H1 (cell line): ENCODE measurements at regions not wholly inside any gene's neighbourhood (a gene's known extent, or its start where the extent isn't known, plus 50 kb on each side); places are given as distances from the start of the nearest gene placed in this dataset.

Experiments used
- CTCF ChIA-PET: fragments of 300-600 bp; sonication (Branson Sonifier 250); formaldehyde crosslinking; loops from one replicate; lab custom pipeline; 2021; ENCODE audit not compliant: partially characterized antibody; lab: Charles Lee
- POLR2A ChIA-PET: fragments of 300-600 bp; sonication (Branson Sonifier 250); formaldehyde crosslinking; loops from one replicate; lab custom pipeline; 2021; ENCODE audit warnings: inconsistent platforms; ENCODE audit not compliant: partially characterized antibody; lab: Charles Lee
- DNase-seq, 2 experiments: peaks; one replicate each; pipeline versions ENCODE4 v3.0.0 to v3.0.0-alpha.2; 2010 to 2022; ENCODE audit warnings: low spot score in 2 of 2, low read depth in 1 of 2, mixed read lengths in 1 of 2
- FAIRE-seq: peaks from 2 replicates; lab custom pipeline; 2011; peaks lifted over from hg19 to GRCh38; lab: Jason Lieb, UNC
- H2AFZ ChIP-seq: 2 replicates; pipeline ENCODE4 v1.8.1; 2012; ENCODE audit warnings: low read length, inconsistent platforms
- H2AK5ac ChIP-seq: 2 replicates; pipeline ENCODE4 v1.6.1; 2013; ENCODE audit warnings: low read depth, low read length
- H2BK120ac ChIP-seq: replicated peaks from 2 replicates; pipeline ENCODE3; 2013; ENCODE audit warnings: low read depth, low read length, inconsistent platforms
- H2BK12ac ChIP-seq: 2 replicates; pipeline ENCODE4 v1.6.1; 2013; ENCODE audit warnings: low read depth, low read length
- H2BK15ac ChIP-seq: 2 replicates; pipeline ENCODE4 v1.6.1; 2013; ENCODE audit warnings: low read length
- H2BK20ac ChIP-seq: 2 replicates; pipeline ENCODE4 v1.6.1; 2013; ENCODE audit warnings: low read length
- H2BK5ac ChIP-seq: 2 replicates; pipeline ENCODE4 v1.6.1; 2013; ENCODE audit warnings: low read depth, low read length
- H3K14ac ChIP-seq: 2 replicates; pipeline ENCODE4 v1.6.1; 2013; ENCODE audit warnings: inconsistent platforms; ENCODE audit not compliant: insufficient read length
- H3K18ac ChIP-seq: 2 replicates; pipeline ENCODE4 v1.6.1; 2013; ENCODE audit warnings: low read length; ENCODE audit errors: extremely low read depth
- H3K23ac ChIP-seq: 2 replicates; pipeline ENCODE4 v1.6.1; 2013; ENCODE audit warnings: inconsistent platforms; ENCODE audit not compliant: insufficient read length
- H3K23me2 ChIP-seq: 2 replicates; pipeline ENCODE4 v1.6.1; 2013; ENCODE audit warnings: low read depth, low read length
- H3K27ac ChIP-seq: 2 replicates; pipeline ENCODE4 v1.6.1; 2011; ENCODE audit warnings: low read depth, low read length, inconsistent platforms
- H3K27me3 ChIP-seq, 4 experiments: replicated peaks in 1 of 4; 1 replicate in 1 of 4; 2 replicates in 3 of 4; pipeline versions ENCODE4 v1.6.1 to v1.8.1; 2011 to 2013; ENCODE audit warnings: low read length in 3 of 4, mild to moderate bottlenecking in 3 of 4, inconsistent platforms in 2 of 4, mixed read lengths in 2 of 4, moderate library complexity in 1 of 4; ENCODE audit not compliant: control insufficient read depth in 3 of 4, insufficient read depth in 3 of 4; ENCODE audit errors: extremely low read depth in 1 of 4
- H3K36me3 ChIP-seq, 4 experiments: 2 replicates each; pipeline versions ENCODE4 v1.6.1 to v1.8.1; 2011 to 2013; ENCODE audit warnings: mild to moderate bottlenecking in 4 of 4, low read length in 3 of 4, moderate library complexity in 2 of 4, control low read depth in 1 of 4, inconsistent platforms in 1 of 4; ENCODE audit not compliant: insufficient read depth in 4 of 4, control insufficient read depth in 2 of 4
- H3K4ac ChIP-seq: replicated peaks from 2 replicates; pipeline ENCODE3; 2013; ENCODE audit warnings: low read length, low read depth, mixed read lengths, inconsistent platforms; ENCODE audit not compliant: insufficient read length
- H3K4me1 ChIP-seq, 4 experiments: replicated peaks in 1 of 4; 1 replicate in 1 of 4; 2 replicates in 3 of 4; pipeline versions ENCODE4 v1.6.1 to v1.8.1; 2011 to 2013; ENCODE audit warnings: low read length in 3 of 4, inconsistent platforms in 2 of 4, mixed read lengths in 1 of 4; ENCODE audit not compliant: insufficient read depth in 4 of 4, control insufficient read depth in 3 of 4
- H3K4me2 ChIP-seq, 2 experiments: 2 replicates each; pipeline versions ENCODE4 v1.6.1 to v1.8.1; 2011 to 2013; ENCODE audit warnings: low read depth in 2 of 2, low read length in 2 of 2, control low read depth in 1 of 2, inconsistent platforms in 1 of 2, mild to moderate bottlenecking in 1 of 2; ENCODE audit not compliant: insufficient read depth in 1 of 2
- H3K4me3 ChIP-seq, 4 experiments: fragments of 200-600, 300-600 bp in 1 of 4; sonication (generic), shearing (Covaris generic), sonication (Bioruptor Twin) in 1 of 4; 2 replicates each; pipeline versions ENCODE4 v1.5.1 to v1.8.1; 2011 to 2016; ENCODE audit warnings: low read length in 4 of 4, low read depth in 3 of 4, control low read depth in 2 of 4, inconsistent platforms in 2 of 4, mild to moderate bottlenecking in 2 of 4, mixed read lengths in 1 of 4, moderate library complexity in 1 of 4; ENCODE audit not compliant: insufficient read depth in 2 of 4; ENCODE audit errors: extremely low read depth in 1 of 4
- H3K56ac ChIP-seq: replicated peaks from 2 replicates; pipeline ENCODE3; 2013; ENCODE audit warnings: low read depth, mild to moderate bottlenecking, mixed read lengths, low read length, inconsistent platforms; ENCODE audit not compliant: insufficient read length
- H3K79me1 ChIP-seq: 2 replicates; pipeline ENCODE4 v1.6.1; 2013; ENCODE audit warnings: low read depth, low read length, control low read depth
- H3K79me2 ChIP-seq, 2 experiments: 2 replicates each; pipeline versions ENCODE4 v1.6.1 to v1.8.1; 2012 to 2013; ENCODE audit warnings: low read length in 2 of 2, mild to moderate bottlenecking in 2 of 2, inconsistent platforms in 1 of 2; ENCODE audit not compliant: insufficient read depth in 2 of 2, control insufficient read depth in 1 of 2
- H3K9ac ChIP-seq, 4 experiments: replicated peaks in 1 of 4; 1 replicate in 1 of 4; 2 replicates in 3 of 4; pipeline versions ENCODE4 v1.6.1 to v1.8.1; 2011 to 2013; ENCODE audit warnings: low read depth in 3 of 4, low read length in 3 of 4, control low read depth in 2 of 4, mild to moderate bottlenecking in 2 of 4, moderate library complexity in 2 of 4, inconsistent platforms in 1 of 4; ENCODE audit errors: extremely low read depth in 1 of 4
- H3K9me3 ChIP-seq, 2 experiments: 2 replicates each; pipeline versions ENCODE4 v1.6.1 to v1.8.1; 2012 to 2013; ENCODE audit warnings: mild to moderate bottlenecking in 2 of 2, moderate library complexity in 2 of 2, control low read depth in 1 of 2, inconsistent platforms in 1 of 2, low read depth in 1 of 2, low read length in 1 of 2, mixed read lengths in 1 of 2; ENCODE audit not compliant: insufficient read depth in 2 of 2
- H4K20me1 ChIP-seq, 2 experiments: replicated peaks in 1 of 2; 2 replicates each; pipeline versions ENCODE3 to v1.8.1; 2011 to 2013; ENCODE audit warnings: inconsistent platforms in 2 of 2, low read length in 2 of 2, mild to moderate bottlenecking in 1 of 2; ENCODE audit not compliant: insufficient read depth in 2 of 2, control insufficient read depth in 1 of 2
- H4K5ac ChIP-seq: 2 replicates; pipeline ENCODE4 v1.6.1; 2013; ENCODE audit warnings: low read length, low read depth, mixed read lengths, inconsistent platforms; ENCODE audit not compliant: insufficient read length
- H4K8ac ChIP-seq: 2 replicates; pipeline ENCODE4 v1.8.0; 2013; ENCODE audit warnings: mild to moderate bottlenecking, moderate library complexity, low read length, inconsistent platforms; ENCODE audit not compliant: insufficient read depth; ENCODE audit errors: extremely low read depth
- H4K91ac ChIP-seq: replicated peaks from 2 replicates; pipeline ENCODE3; 2013; ENCODE audit warnings: low read length, mixed read lengths, inconsistent platforms; ENCODE audit not compliant: insufficient read length
- GABPA ChIP-seq: IDR thresholded peaks from 2 replicates; pipeline ENCODE4 v1.6.1; 2011; ENCODE audit warnings: mild to moderate bottlenecking, low read length, moderate library complexity, borderline replicate concordance; ENCODE audit not compliant: insufficient read depth
- POLR2A ChIP-seq, 2 experiments: IDR thresholded peaks; 1 replicate in 1 of 2; 2 replicates in 1 of 2; pipeline ENCODE4 v1.6.1; 2011; ENCODE audit warnings: low read depth in 2 of 2, low read length in 2 of 2, mild to moderate bottlenecking in 2 of 2; ENCODE audit errors: control extremely low read depth in 1 of 2
- SIRT6 ChIP-seq: IDR thresholded peaks from one replicate; pipeline ENCODE4 v1.7.1; 2012; ENCODE audit warnings: low read length, inconsistent platforms
- TAF7 ChIP-seq: optimal IDR thresholded peaks from 2 replicates; pipeline ENCODE3; 2011; ENCODE audit warnings: low read depth, mild to moderate bottlenecking, inconsistent platforms, low read length, moderate library complexity, borderline replicate concordance
- WGBS, 2 experiments: shearing (Covaris generic) in 1 of 2; methylation state at CpG; one replicate each; pipeline versions ENCODE4 v1.1.6 to v1.1.7; 2013 to 2015; ENCODE audit warnings: low lambda C conversion rate in 2 of 2, mixed read lengths in 2 of 2, inconsistent platforms in 1 of 2, low coverage in 1 of 2, missing lambda C conversion rate in 1 of 2; ENCODE audit not compliant: insufficient replicate concordance in 2 of 2, insufficient coverage in 1 of 2, insufficient read length in 1 of 2; ENCODE audit errors: extremely low coverage in 1 of 2, missing lambda C conversion rate in 1 of 2; 5-methylcytosine and 5-hydroxymethylcytosine counted together
- TF ChIP-seq, protein P1 (sequence below): IDR thresholded peaks from 2 replicates; pipeline ENCODE4 v1.6.1; 2012; ENCODE audit warnings: inconsistent platforms

DNA sequence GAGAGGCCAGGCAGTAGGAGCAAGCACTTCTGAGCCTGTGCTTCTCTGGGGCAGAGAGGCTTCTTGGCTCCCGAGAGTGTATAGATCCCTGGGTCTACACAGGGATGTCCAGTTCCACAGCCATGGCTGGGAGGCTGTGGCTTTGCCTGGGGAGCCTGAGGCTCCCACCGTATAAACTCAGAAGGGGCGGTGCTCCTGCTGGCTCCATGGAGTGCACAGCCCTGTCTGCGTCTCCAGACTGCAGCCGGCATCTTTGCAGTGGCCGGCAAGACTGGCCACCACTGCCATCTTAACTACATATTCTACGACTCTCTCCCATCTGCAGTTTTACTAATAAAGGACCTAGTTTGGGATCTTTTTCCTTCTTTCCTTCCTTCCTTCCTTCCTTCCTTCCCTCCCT lies 1253.8 kb downstream of the C4orf33 start:
- Histone ChIP-seq H3K79me2 (no peaks in the 10 kb centered on the region), H4K5ac (no peak overlapping the region), H2AK5ac (no peak overlapping the region), H3K9me3 (no peaks in the 10 kb centered on the region), H3K18ac (no peak overlapping the region), H3K23ac (no peak overlapping the region), H4K8ac (no peak overlapping the region), H2BK20ac (no peak overlapping the region), H3K4me3 (no peak overlapping the region), H3K23me2 (no peaks in the 10 kb centered on the region), H3K56ac (no peak overlapping the region), H3K27me3 (no peaks in the 10 kb centered on the region), H3K27ac (no peak overlapping the region), H2BK5ac (no peak overlapping the region), H3K79me1 (no peaks in the 10 kb centered on the region), H3K9ac (no peak overlapping the region), H3K36me3 (no peaks in the 10 kb centered on the region), H3K4ac (no peak overlapping the region), H3K14ac (no peak overlapping the region), H2BK15ac (no peak overlapping the region), H3K4me1 (no peaks in the 10 kb centered on the region), H2BK12ac (no peak overlapping the region), H4K91ac (no peak overlapping the region), H2BK120ac (no peak overlapping the region), H4K20me1 (no peaks in the 10 kb centered on the region), H2AFZ (no peak overlapping the region), H3K4me2 (no peak overlapping the region)
- DNase-seq (no peak), FAIRE-seq (no peak)
- CTCF ChIA-PET: no interaction called here
- WGBS, 2 experiments: 95% methylated on average over 5 of the region's 7 CpGs; no CpG with 5 or more reads in 1 of the 2 experiments
- TF ChIP-seq TAF7: no peak
- TF ChIP-seq, protein P1, sequence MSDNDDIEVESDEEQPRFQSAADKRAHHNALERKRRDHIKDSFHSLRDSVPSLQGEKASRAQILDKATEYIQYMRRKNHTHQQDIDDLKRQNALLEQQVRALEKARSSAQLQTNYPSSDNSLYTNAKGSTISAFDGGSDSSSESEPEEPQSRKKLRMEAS: no peak
- TF ChIP-seq POLR2A (IDR thresholded peaks at IDR 0.05; ENCODE audit: control extremely low read depth in 1 of 2, low read depth in 2 of 2, low read length in 2 of 2): no peak
- TF ChIP-seq GABPA: no peak
- TF ChIP-seq SIRT6: no peak
- POLR2A ChIA-PET: no interaction called here
